Activated CD8-positive, alpha-beta memory T cell treated with anti-CD3 and anti-CD28 coated beads, Interleukin-2, amount 50 U/mL, for 4 hours (primary cell): ENCODE measurements at regions not wholly inside any gene's neighbourhood (a gene's known extent, or its start where the extent isn't known, plus 50 kb on each side); places are given as distances from the start of the nearest gene placed in this dataset.
"Not testable (repeated sequence)": the region's sequence is repeated elsewhere in the genome, so short reads cannot be mapped to it uniquely, and the experiment has no call there.

Source experiments
- DNase-seq: peaks from one replicate; pipeline ENCODE4 v3.0.0-alpha.2; 2020

DNA sequence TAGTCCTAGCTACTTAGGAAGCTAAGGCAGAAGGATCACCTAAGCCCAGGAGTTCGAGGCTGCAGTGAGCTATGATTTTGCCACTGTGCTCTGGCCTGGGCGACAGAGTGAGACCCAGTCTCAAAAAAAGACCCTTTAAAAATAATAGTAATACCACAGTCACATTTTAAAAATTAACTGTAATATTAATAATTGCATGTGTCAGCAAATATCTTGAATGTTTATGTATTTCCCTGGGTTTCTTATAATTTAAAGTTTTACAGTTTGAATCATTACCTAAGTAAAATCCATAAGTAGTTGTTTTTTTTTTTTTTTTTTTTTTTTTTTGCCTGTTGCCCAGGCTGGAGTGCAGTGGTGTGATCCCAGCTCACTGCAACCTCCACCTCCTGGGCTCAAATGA, 69.2 kb downstream of the LYZL2 start:
- DNase-seq = no peak

- no peak for DNase-seq
These were observed 70.4 kb downstream of the LYZL2 start for GRCh38 chr10:30559180-30559579.

DNA sequence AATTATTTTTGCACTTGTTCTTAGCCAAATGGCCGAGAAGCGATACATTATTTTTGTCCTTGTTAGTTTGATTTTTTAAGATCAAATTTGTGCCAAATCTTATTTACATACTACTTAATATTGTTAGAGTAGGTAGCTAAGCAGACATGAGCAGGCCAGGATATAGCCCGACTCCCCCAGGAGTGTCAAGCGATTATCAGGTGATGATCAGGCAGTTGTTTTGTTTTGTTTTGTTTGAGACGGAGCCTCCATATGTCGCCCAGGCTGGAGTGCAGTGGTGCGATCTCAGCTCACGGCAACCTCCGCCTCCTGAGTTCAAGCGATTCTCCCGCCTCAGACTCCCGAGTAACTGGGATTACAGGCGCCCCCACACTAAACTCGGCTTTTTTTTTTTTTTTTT, 71.1 kb downstream of the LYZL2 start:
- no peak for DNase-seq

DNA sequence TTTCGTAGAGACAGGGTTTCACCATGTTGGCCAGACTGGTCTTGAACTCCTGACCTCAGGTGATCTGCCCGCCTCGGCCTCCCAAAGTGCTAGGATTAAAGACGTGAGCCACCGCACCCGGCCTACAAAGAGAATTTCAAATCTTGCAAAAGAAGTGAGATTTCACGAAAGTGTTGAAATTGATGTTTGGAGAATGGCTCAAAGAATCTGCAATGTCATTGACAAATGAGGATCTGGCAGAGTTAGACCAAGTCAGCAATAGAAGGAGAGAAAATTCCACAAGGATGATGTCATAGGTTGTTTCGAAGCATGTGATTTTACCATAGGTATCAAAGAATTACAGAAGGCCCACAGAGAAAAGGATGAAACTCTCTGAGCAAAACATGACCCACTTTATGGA, 71.7 kb downstream of the LYZL2 start:
- DNase-seq = no peak

GRCh38 chr10:30556189-30556588, 73.4 kb downstream of the LYZL2 start:
- DNase-seq = no peak

DNA sequence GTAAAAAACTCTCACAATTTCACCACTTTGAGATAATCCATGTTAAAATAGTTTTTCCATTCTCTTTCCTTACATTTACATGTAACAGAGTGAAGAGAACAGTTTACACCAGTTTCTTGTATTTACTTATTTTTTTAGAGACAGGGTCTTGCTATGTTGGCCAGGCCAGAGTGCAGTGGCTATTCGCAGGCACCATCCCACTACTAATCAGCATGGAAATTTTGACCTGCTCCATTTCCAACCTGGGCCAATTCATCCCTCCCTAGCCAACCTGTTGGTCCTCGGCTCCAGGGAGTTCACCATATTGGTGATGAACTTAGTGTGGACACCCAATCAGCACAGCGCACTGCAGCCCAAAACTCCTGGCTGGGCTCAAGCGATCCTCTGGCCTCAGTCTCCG, 74.1 kb downstream of the LYZL2 start:
- DNase-seq = no peak

DNA sequence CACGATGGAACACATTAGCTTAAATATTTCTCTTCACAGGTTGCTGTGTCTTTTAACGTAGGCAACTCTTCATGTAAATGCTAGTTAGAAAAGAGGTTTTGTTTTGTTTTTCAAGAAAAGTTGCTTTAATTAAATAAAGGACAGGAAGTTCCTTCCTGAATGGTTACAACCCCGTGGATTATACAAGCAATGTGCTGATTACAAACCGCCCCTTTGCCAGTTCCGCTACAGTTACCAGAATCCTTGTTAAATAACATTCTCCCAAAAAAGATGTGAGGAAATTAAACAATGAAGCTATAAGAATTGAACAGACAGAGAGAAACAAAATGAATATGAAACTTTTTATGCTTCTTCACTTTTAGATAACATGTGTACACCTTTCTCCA, 75.1 kb downstream of the LYZL2 start:
- DNase-seq = no peak

DNA sequence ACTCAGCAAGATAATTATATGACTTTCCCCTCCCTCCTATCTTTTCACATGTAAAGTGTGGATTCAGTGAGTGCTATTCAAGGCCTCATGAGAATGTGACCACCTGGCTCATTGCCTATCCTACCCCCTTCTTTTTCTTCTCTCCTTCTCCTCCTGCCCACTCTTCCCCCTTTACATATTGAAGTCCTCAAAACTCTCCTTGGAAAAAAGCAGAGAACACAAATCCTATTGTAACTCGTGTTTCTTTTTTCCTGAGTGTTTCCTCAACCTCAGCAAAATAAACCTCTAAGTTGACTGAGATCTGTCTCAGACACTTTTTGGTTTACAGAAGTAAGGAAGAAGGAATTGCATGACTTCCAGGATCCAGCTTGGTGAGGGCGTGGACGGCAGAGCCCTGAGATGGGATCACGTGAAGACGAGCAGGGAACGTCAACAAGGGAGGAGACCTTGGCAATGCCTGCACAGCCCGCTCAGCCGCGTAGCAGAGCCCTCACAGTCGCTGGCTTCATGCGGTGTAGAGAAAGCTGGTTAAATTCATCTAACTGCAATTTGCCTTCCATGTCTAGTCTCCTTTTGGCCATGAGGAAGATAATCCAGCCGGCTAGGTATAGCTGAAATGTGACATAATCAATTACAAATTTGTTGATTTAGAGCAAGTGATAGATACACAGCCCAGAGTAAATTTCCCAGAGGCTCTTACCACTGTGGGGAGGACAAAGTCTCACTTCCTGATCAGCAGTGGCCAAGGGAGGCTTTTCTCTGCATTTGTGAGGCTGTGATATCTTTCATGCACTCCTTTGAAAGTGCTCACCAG, 75.7 kb downstream of the LYZL2 start:
- DNase-seq = no peak

GRCh38 chr10:30553018-30553625, 76.4 kb downstream of the LYZL2 start:
- DNase-seq = no peak

DNA sequence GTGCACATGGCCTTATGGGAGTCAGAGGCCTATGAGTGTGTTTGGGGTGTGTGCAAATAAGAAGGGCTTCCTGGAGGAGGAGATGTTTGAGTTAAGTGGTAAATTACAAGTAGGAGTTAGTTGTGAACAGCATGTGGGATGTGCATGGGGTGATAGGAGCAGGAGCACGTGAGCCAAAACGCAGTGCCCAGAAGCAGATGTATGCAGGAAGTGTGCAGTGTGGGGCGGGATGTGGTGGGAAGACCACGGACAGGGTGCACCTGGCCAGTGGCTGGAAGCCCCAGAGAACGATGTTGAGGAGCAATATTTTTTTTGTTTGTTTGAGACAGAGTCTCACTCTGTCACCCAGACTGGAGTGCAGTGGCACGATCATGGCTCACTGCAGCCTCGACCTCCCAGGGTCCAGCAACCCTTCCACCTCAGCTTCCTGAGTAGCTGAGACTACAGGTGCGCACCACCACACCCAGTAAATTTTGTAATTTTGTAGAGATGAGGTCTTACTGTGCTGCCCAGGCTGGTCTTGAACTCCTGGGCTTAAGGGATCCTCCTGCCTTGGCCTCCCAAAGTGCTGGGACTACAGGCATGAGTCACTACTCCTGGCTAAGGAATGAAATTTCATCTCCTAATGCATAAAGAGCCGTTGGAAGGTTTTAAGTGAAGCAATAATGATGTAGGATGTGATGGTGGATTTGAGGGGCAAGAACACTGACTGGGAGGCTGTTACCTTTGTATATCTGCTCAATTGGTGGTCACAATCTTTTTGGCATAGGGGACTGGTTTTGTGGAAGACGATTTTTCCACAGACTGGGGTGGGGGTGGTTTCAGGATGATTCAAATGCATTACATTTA, 78.4 kb downstream of the LYZL2 start:
- no peak for DNase-seq

- DNase-seq = not testable (repeated sequence)
These were observed 80.3 kb downstream of the LYZL2 start for GRCh38 chr10:30549134-30549687.

GRCh38 chr10:30546511-30546910, 83.0 kb downstream of the LYZL2 start:
- DNase-seq = no peak

GRCh38 chr10:30542895-30543288, 86.7 kb downstream of the LYZL2 start:
- no peak for DNase-seq

- no peak for DNase-seq
These were observed 87.3 kb downstream of the LYZL2 start for GRCh38 chr10:30542001-30542894.

GRCh38 chr10:30540276-30540675, 89.3 kb downstream of the LYZL2 start:
- no peak for DNase-seq

DNA sequence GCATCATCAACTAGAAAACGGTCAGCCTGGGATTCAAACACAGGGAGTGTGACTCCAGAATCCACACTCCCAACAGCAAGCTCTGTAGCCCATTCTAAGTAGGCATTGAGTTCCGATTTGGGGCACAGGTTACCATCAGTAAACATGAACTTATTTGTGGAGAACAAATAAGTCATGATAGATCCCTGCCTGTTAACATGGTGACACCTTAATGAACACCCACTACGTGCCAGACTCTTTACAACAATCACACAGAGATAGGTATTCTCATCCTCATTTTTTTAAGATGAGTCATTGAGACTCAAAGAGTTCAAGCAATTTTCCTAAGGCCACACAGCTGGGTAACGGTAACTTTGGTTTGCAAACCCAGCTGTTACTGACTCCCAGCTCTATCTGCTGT, 91.5 kb downstream of the LYZL2 start:
- DNase-seq = no peak

GRCh38 chr10:30537586-30537985, 92.0 kb downstream of the LYZL2 start:
- DNase-seq = no peak

- DNase-seq = not testable (repeated sequence)
These were observed 92.4 kb downstream of the LYZL2 start for GRCh38 chr10:30537158-30537557.

DNA sequence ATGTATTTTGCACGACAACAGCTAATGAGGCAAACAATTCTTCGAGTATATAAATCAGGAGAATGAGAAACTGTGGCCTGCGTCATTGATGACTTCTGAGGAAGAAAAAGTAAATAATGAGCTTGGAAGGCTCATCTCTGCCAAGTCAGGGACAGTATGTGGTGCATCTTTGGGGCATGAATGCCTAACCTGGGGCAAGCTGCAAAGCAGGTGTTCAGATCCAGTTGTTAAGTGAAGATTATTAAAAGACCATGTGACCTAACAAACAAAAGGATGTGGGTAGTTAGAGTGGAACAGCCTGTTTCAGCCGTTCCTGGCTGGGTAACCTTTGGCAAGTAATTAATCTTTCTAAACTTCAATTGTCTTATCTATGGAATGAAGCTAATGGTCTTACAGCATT, 93.0 kb downstream of the LYZL2 start:
- no peak for DNase-seq

DNA sequence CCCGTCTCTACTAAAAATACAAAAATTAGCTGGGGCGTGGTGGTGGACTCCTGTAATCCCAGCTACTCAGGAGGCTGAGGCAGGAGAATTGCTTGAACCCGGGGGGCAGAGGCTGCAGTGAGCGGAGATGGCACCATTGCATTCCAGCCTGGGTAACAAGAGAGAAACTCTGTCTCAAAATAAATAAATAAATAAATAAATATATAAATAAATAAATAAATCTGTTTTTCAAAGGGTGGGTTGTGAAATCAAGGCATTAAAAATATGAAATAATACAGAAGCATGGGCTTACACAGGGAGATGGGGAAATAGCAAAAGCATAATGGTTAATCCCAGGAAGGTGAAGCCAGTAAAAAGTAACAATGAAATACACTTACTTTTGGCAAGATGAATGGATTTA, 93.9 kb downstream of the LYZL2 start:
- DNase-seq = no peak

DNA sequence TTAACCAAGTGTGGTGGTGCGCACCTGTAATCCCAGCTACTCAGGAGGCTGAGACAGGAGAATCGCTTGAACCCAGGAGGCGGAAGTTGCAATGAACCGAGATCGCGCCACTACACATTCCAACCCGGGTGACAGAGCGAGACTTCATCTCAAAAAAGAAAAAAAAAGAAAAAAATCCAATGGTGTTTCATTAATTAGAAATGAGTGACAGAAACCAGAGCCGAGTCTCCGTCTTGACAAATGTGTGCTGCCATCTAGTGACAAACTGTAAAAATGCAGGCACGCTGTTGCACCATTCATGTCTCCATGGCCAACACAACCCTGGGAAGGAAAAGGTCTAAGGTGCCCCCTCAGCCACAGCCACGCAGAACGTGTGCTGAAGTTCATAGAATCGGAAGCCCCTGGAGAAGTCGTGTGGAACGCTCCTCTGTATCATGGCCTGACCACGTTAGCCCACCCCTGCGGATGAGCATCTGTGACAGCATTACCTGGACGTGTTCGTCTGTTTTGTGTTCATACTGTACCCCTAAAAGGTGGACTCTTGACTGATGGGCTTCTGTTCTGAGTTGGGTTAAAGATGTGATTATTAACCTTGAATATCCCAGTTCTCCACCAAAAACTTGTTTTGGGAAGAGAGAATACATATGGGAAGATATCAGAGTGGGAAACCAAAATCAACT, 94.9 kb downstream of the LYZL2 start:
- DNase-seq = peak; percentile 71
